Fibroblast of lung (primary cell): ENCODE measurements at regions not wholly inside any gene's neighbourhood (a gene's known extent, or its start where the extent isn't known, plus 50 kb on each side); places are given as distances from the start of the nearest gene placed in this dataset.

Experiments used
- DNase-seq, 2 donors: peaks; one replicate each; pipeline versions ENCODE4 v3.0.0 to v3.0.0-alpha.2; 2010; ENCODE audit warnings: low read depth in 2 of 2
- H2AFZ ChIP-seq: 2 replicates; pipeline ENCODE4 v1.5.1; 2012; ENCODE audit warnings: low read length, control low read depth, inconsistent platforms
- H3K27ac ChIP-seq: 2 replicates; pipeline ENCODE4 v1.5.1; 2011; ENCODE audit warnings: low read length, control low read depth; ENCODE audit not compliant: insufficient read depth
- H3K27me3 ChIP-seq: 2 replicates; pipeline ENCODE4 v1.5.1; 2011; ENCODE audit warnings: mild to moderate bottlenecking, low read length; ENCODE audit not compliant: control insufficient read depth, insufficient read depth
- H3K36me3 ChIP-seq: 2 replicates; pipeline ENCODE4 v1.5.1; 2011; ENCODE audit warnings: low read length; ENCODE audit not compliant: control insufficient read depth, insufficient read depth
- H3K4me1 ChIP-seq: 2 replicates; pipeline ENCODE4 v1.5.1; 2011; ENCODE audit warnings: low read length; ENCODE audit not compliant: control insufficient read depth, insufficient read depth; ENCODE audit errors: extremely low read depth
- H3K4me2 ChIP-seq: 2 replicates; pipeline ENCODE4 v1.5.1; 2011; ENCODE audit warnings: low read length, control low read depth; ENCODE audit not compliant: insufficient read depth; ENCODE audit errors: extremely low read depth
- H3K4me3 ChIP-seq, 4 experiments: fragments of 200-600 bp in 1 of 4; sonication (generic) in 1 of 4; replicated peaks in 1 of 4; 2 replicates each; pipeline ENCODE4 v1.5.1; 2011 to 2016; ENCODE audit warnings: low read length in 4 of 4, low read depth in 3 of 4, mild to moderate bottlenecking in 3 of 4, control low read depth in 2 of 4, inconsistent platforms in 1 of 4, mixed read lengths in 1 of 4; ENCODE audit not compliant: insufficient read depth in 1 of 4; ENCODE audit errors: control extremely low read depth in 1 of 4
- H3K79me2 ChIP-seq: 2 replicates; pipeline ENCODE4 v1.5.1; 2012; ENCODE audit warnings: mild to moderate bottlenecking, low read length, inconsistent platforms; ENCODE audit not compliant: control insufficient read depth, insufficient read depth
- H3K9ac ChIP-seq: 2 replicates; pipeline ENCODE4 v1.5.1; 2011; ENCODE audit warnings: mild to moderate bottlenecking, low read length, control low read depth; ENCODE audit not compliant: insufficient read depth
- H3K9me3 ChIP-seq: 2 replicates; pipeline ENCODE4 v1.5.1; 2012; ENCODE audit warnings: low read depth, low read length; ENCODE audit not compliant: control insufficient read depth, insufficient read depth
- H4K20me1 ChIP-seq: 2 replicates; pipeline ENCODE4 v1.5.1; 2011; ENCODE audit warnings: low read length; ENCODE audit not compliant: control insufficient read depth, insufficient read depth; ENCODE audit errors: extremely low read depth
- CTCF ChIP-seq, 2 donors: IDR thresholded peaks in 1 of 2; conservative IDR thresholded peaks in 1 of 2; 1 replicate in 1 of 2; 2 replicates in 1 of 2; pipeline ENCODE4 v1.5.1; 2011 to 2012; ENCODE audit warnings: low read length in 2 of 2, control low read depth in 1 of 2, inconsistent platforms in 1 of 2, low read depth in 1 of 2, mild to moderate bottlenecking in 1 of 2
- EZH2 ChIP-seq: IDR thresholded peaks from 2 replicates; pipeline ENCODE4 v1.5.1; 2012; ENCODE audit warnings: low read length, control low read depth, mild to moderate bottlenecking; ENCODE audit errors: missing control alignments

- TF ChIP-seq EZH2 (no peak), CTCF (conservative IDR thresholded peaks at IDR 0.05 in 1 of 2, IDR thresholded peaks at IDR 0.05 in 1 of 2; ENCODE audit: low read depth in 1 of 2, low read length in 2 of 2) (no peak)
- no peaks in the 10 kb centered on the region for H4K20me1 ChIP-seq
- no peaks in the 10 kb centered on the region for H3K27me3 ChIP-seq
- no peak overlapping the region for H3K9ac ChIP-seq
- H3K79me2 ChIP-seq: no peaks in the 10 kb centered on the region
- H2AFZ ChIP-seq: no peak overlapping the region
- H3K4me1 ChIP-seq: no peaks in the 10 kb centered on the region
- H3K4me3 ChIP-seq: no peak overlapping the region
- H3K9me3 ChIP-seq: no peaks in the 10 kb centered on the region
- no peaks in the 10 kb centered on the region for H3K36me3 ChIP-seq
- no peak overlapping the region for H3K4me2 ChIP-seq
- H3K27ac ChIP-seq: no peak overlapping the region
- DNase-seq: peak in 1 of 2 donors; percentile 61
These were observed 220.9 kb downstream of the ACTL7B start for GRCh38 chr9:108634672-108635462.

- no peaks in the 10 kb centered on the region for H3K36me3 ChIP-seq
- TF ChIP-seq EZH2: no peak
- no peak for TF ChIP-seq CTCF (conservative IDR thresholded peaks at IDR 0.05 in 1 of 2, IDR thresholded peaks at IDR 0.05 in 1 of 2; ENCODE audit: low read depth in 1 of 2, low read length in 2 of 2)
- H3K27ac ChIP-seq: no peak overlapping the region
- no peak overlapping the region for H2AFZ ChIP-seq
- DNase-seq: peak; percentile 16 to 19
- H3K27me3 ChIP-seq: no peaks in the 10 kb centered on the region
- H3K4me1 ChIP-seq: no peaks in the 10 kb centered on the region
- no peaks in the 10 kb centered on the region for H3K9me3 ChIP-seq
- H3K4me2 ChIP-seq: no peak overlapping the region
- H4K20me1 ChIP-seq: no peaks in the 10 kb centered on the region
- H3K4me3 ChIP-seq: no peak overlapping the region
- no peak overlapping the region for H3K9ac ChIP-seq
- H3K79me2 ChIP-seq: no peaks in the 10 kb centered on the region
These were observed 221.6 kb downstream of the ACTL7B start for GRCh38 chr9:108634204-108634603.

- no peaks in the 10 kb centered on the region for H3K79me2 ChIP-seq
- H3K27ac ChIP-seq: no peak overlapping the region
- no peak for DNase-seq
- H3K27me3 ChIP-seq: no peaks in the 10 kb centered on the region
- H3K4me3 ChIP-seq: no peak overlapping the region
- no peaks in the 10 kb centered on the region for H3K4me1 ChIP-seq
- no peak overlapping the region for H2AFZ ChIP-seq
- H3K9me3 ChIP-seq: no peaks in the 10 kb centered on the region
- H3K4me2 ChIP-seq: no peak overlapping the region
- no peak overlapping the region for H3K9ac ChIP-seq
- TF ChIP-seq EZH2 (no peak), CTCF (conservative IDR thresholded peaks at IDR 0.05 in 1 of 2, IDR thresholded peaks at IDR 0.05 in 1 of 2; ENCODE audit: low read depth in 1 of 2, low read length in 2 of 2) (no peak)
- H4K20me1 ChIP-seq: no peaks in the 10 kb centered on the region
- H3K36me3 ChIP-seq: no peaks in the 10 kb centered on the region
These were observed 224.1 kb downstream of the ACTL7B start for GRCh38 chr9:108631496-108632285.
